ENCODE measurements at regions not wholly inside any gene's neighbourhood (a gene's known extent, or its start where the extent isn't known, plus 50 kb on each side); places are given as distances from the start of the nearest gene placed in this dataset.
A peak's percentile ranks its signal among the peaks of the same experiment; 100 is the strongest.

- TF ChIP-seq CTCF (IDR thresholded peaks at IDR 0.05; ENCODE audit: insufficient read depth, low read length): no peak
- DNase-seq (ENCODE audit: low read depth): peak; percentile 58
Observed at GRCh38 chr3:99419116-99419515, 219.3 kb upstream of the COL8A1 start.

GRCh38 chr3:99418709-99419108 lies 219.7 kb upstream of the COL8A1 start:
- DNase-seq (ENCODE audit: low read depth): no peak
- TF ChIP-seq CTCF (IDR thresholded peaks at IDR 0.05; ENCODE audit: insufficient read depth, low read length): no peak
- no peak overlapping the region for H3K4me3 ChIP-seq (ENCODE audit: low read depth, low read length)

More at GRCh38 chr3:99419116-99419515, 219.3 kb upstream of the COL8A1 start:
- H3K4me3 ChIP-seq (ENCODE audit: low read depth, low read length): no peak overlapping the region

- H3K4me3 ChIP-seq (ENCODE audit: low read depth, low read length): no peak overlapping the region
- no peak for DNase-seq (ENCODE audit: low read depth)
- TF ChIP-seq CTCF (IDR thresholded peaks at IDR 0.05; ENCODE audit: insufficient read depth, low read length): no peak
Observed at GRCh38 chr3:99418209-99418635, 220.2 kb upstream of the COL8A1 start.

GRCh38 chr3:99413504-99413903 lies 224.9 kb upstream of the COL8A1 start:
- TF ChIP-seq CTCF (IDR thresholded peaks at IDR 0.05; ENCODE audit: insufficient read depth, low read length): no peak
- H3K4me3 ChIP-seq (ENCODE audit: low read depth, low read length): no peak overlapping the region
- peak; percentile 62 for DNase-seq (ENCODE audit: low read depth)

- DNase-seq (ENCODE audit: low read depth): peak; percentile 24
- no peak overlapping the region for H3K4me3 ChIP-seq (ENCODE audit: low read depth, low read length)
Observed at GRCh38 chr3:99410789-99411311, 227.5 kb upstream of the COL8A1 start.

GRCh38 chr3:99409961-99410360 lies 228.4 kb upstream of the COL8A1 start:
- no peak for TF ChIP-seq CTCF (IDR thresholded peaks at IDR 0.05; ENCODE audit: insufficient read depth, low read length)
- no peak for DNase-seq (ENCODE audit: low read depth)
- H3K4me3 ChIP-seq (ENCODE audit: low read depth, low read length): no peak overlapping the region

More at GRCh38 chr3:99410789-99411311, 227.5 kb upstream of the COL8A1 start:
- no peak for TF ChIP-seq CTCF (IDR thresholded peaks at IDR 0.05; ENCODE audit: insufficient read depth, low read length)

- no peak overlapping the region for H3K4me3 ChIP-seq (ENCODE audit: low read depth, low read length)
- DNase-seq (ENCODE audit: low read depth): no peak
- TF ChIP-seq CTCF (IDR thresholded peaks at IDR 0.05; ENCODE audit: insufficient read depth, low read length): no peak
Observed at GRCh38 chr3:99407257-99407656, 231.1 kb upstream of the COL8A1 start.

Measured in fibroblast of the aortic adventitia (primary cell).